ENCODE measurements at regions not wholly inside any gene's neighbourhood (a gene's known extent, or its start where the extent isn't known, plus 50 kb on each side); places are given as distances from the start of the nearest gene placed in this dataset.

GRCh38 chr2:129780316-129781270, 198.9 kb upstream of the RAB6C start:
- H3K4me3 ChIP-seq = no peak overlapping the region
- H3K9me3 ChIP-seq = no peaks in the 10 kb centered on the region
- intact Hi-C loops (cut with DNase I) = no loop called here
- DNase-seq (no peak), FAIRE-seq (no peak), ATAC-seq (no peak)
- no peak overlapping the region for H3K27ac ChIP-seq
- H3K4me1 ChIP-seq = no peaks in the 10 kb centered on the region
- H3K36me3 ChIP-seq = no peaks in the 10 kb centered on the region
- H3K27me3 ChIP-seq = no peaks in the 10 kb centered on the region
- TF ChIP-seq CTCF (IDR thresholded peaks at IDR 0.05) = no peak
- WGBS, 2 donors = 71 to 83% methylated on average over 13 of the region's 13 CpGs

GRCh38 chr2:129781749-129782632, 197.5 kb upstream of the RAB6C start:
- no peak for TF ChIP-seq CTCF (IDR thresholded peaks at IDR 0.05)
- H3K4me1 ChIP-seq = no peaks in the 10 kb centered on the region
- no peaks in the 10 kb centered on the region for H3K27me3 ChIP-seq
- no peaks in the 10 kb centered on the region for H3K9me3 ChIP-seq
- H3K27ac ChIP-seq = no peak overlapping the region
- no peak for FAIRE-seq
- WGBS, 2 donors = 63 to 70% methylated on average over 18 of the region's 18 CpGs
- no peak for ATAC-seq
- no peaks in the 10 kb centered on the region for H3K36me3 ChIP-seq
- no peak overlapping the region for H3K4me3 ChIP-seq
- DNase-seq = no peak
- intact Hi-C loops (cut with DNase I) = no loop called here

- TF ChIP-seq CTCF (IDR thresholded peaks at IDR 0.05) = no peak
- ATAC-seq = no peak
- FAIRE-seq = no peak
- intact Hi-C loops (cut with DNase I) = no loop called here
- H3K27me3 ChIP-seq = no peaks in the 10 kb centered on the region
- DNase-seq = no peak
- H3K4me1 ChIP-seq = no peaks in the 10 kb centered on the region
- WGBS, 2 donors = 81 to 84% methylated on average over 5 of the region's 5 CpGs
- H3K27ac ChIP-seq = no peak overlapping the region
- H3K36me3 ChIP-seq = no peaks in the 10 kb centered on the region
- no peak overlapping the region for H3K4me3 ChIP-seq
- no peaks in the 10 kb centered on the region for H3K9me3 ChIP-seq
Observed at GRCh38 chr2:129782633-129782990, 196.9 kb upstream of the RAB6C start.

- Histone ChIP-seq H3K4me1 (no peaks in the 10 kb centered on the region), H3K36me3 (no peaks in the 10 kb centered on the region), H3K27ac (no peak overlapping the region), H3K9me3 (no peaks in the 10 kb centered on the region), H3K4me3 (no peak overlapping the region), H3K27me3 (no peaks in the 10 kb centered on the region)
- no peak for ATAC-seq
- no peak for FAIRE-seq
- WGBS, 2 donors = 89 to 92% methylated on average over 6 of the region's 6 CpGs
- DNase-seq = no peak
- intact Hi-C loops (cut with DNase I) = no loop called here
- TF ChIP-seq CTCF (IDR thresholded peaks at IDR 0.05) = no peak
Observed at GRCh38 chr2:129784486-129784885, 195.0 kb upstream of the RAB6C start.

All from pancreas (tissue), 10 donors.